Pulmonary artery endothelial cell (primary cell): ENCODE measurements at regions not wholly inside any gene's neighbourhood (a gene's known extent, or its start where the extent isn't known, plus 50 kb on each side); places are given as distances from the start of the nearest gene placed in this dataset.

Experiments used
- DNase-seq: peaks from one replicate; pipeline ENCODE4 v3.0.0-alpha.2; 2011; ENCODE audit warnings: low read depth, low spot score

DNA sequence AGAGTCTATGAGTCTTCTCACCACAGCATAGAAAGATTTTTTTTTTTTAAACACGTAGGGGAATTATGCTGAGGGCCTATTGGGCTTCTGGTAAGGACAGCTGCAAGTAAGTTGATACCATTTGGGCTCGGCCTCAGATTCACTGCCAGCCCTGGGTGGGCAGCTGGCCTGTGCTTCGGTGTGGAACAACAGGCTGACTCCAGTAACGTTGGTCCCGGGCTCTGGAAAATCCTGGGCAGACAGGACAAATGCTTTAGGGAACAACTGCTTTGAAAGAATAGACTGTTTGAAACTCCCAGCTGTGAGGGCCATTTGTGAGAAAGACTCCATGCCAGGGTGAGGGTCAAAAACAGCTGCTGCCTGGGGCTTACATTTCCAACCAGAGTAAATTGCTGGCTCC lies 366.5 kb downstream of the QKI start:
- DNase-seq = no peak

DNA sequence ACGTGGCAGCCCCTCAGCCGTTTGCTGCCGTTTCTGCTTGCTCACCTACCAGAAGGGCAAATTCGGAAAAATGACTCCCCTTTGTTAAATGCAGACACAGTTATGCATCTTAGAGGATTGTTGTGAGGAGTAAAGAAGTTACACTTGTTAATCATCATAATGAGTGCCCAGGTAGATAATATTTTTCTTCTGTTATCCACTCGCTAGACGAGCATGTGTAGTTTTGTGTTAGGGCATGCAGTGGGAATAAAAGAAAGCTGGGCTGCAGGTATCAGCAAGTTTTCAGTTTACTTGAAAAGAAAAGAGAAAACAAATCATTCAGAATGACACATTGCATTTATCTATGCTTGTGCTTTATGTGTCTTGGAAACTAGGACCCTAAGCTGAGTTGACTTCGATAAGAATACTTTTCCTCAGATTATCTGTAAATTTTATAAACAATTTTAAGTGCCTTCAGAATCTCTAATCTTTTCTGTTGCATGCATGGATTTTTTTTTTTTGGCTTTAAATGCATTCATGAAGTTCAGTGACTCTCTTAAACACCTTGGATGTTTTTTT lies 365.3 kb downstream of the QKI start:
- no peak for DNase-seq

GRCh38 chr6:163777716-163778115 lies 363.2 kb downstream of the QKI start:
- DNase-seq = no peak

- DNase-seq = no peak
These were observed 362.6 kb downstream of the QKI start for GRCh38 chr6:163776906-163777686.

DNA sequence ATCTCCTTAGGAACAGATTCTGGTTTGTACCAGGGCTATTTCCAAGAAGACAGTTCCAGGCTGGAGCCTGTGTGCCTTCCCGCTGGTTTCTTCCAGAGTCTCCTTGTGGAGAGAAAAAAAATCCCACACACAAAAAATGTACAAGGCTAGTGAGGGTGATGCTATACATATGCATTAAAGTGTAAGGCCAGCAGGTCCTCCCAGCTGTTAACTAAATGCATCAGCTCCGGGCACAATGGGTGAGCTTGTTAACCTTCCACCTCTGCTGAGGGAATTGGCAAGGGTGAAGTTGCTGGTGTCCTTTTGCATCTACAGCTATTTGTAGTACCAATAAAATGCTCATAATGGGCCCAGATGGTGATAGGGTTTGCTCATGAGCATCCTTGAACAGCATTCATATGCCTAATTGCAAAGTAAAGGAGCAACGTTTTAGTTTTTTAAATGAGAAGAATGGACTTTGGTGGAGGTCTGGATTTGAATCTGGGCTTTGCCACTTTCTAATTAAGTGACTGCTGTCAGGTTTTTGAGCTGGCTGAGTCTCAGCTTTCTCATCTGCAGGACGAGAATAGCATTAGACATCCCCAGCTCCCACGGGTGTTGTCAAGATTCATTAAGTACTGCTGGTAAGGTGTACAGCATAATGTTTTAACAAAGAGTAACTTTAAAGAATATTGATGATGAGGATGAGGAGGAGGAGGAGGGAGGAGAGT lies 361.8 kb downstream of the QKI start:
- DNase-seq = no peak

- no peak for DNase-seq
These were observed 360.8 kb downstream of the QKI start for GRCh38 chr6:163775313-163775712.

DNA sequence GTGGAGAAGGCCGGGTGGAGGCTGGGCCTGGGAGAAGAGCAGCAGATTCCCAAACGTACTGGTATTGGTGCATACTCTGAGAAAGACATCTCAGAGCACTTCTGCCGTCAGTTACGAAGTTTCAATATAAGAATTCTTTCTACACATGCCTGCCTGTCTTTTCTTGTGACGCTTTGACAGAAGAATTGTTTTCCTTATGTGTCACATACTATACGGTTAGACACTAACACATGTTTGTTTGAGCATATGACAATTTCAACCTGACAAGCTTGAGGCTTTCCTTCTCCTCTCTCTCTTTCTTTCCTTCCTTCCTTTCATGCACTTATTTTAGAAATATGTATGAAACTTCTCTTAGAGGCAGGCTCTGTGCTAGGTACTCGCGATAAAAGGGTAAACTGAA lies 360.0 kb downstream of the QKI start:
- no peak for DNase-seq

- DNase-seq = no peak
These were observed 359.1 kb downstream of the QKI start for GRCh38 chr6:163773646-163774045.

GRCh38 chr6:163772701-163773100 lies 358.2 kb downstream of the QKI start:
- DNase-seq = no peak

GRCh38 chr6:163771180-163771579 lies 356.7 kb downstream of the QKI start:
- DNase-seq = no peak

DNA sequence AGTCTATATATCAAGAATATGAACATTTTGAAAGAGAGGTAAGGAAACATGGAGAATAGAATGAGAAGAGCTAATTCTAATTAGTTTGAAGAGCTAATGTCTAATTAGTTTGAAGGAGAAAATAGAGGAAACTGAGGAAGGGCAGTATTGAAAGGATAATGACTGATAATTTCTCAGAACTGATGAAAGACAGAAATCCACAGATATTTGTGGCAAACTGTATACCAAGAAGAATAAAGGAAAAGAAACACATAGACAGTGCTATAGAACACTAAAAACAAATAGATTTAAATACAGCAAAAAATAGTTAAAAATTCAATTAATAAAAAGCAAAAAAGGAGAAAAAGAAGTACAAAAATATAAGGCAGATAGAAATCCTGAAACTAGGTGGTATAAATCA lies 354.4 kb downstream of the QKI start:
- no peak for DNase-seq

GRCh38 chr6:163766936-163767335 lies 352.4 kb downstream of the QKI start:
- DNase-seq = no peak

- no peak for DNase-seq
These were observed 350.8 kb downstream of the QKI start for GRCh38 chr6:163765335-163765734.

- no peak for DNase-seq
These were observed 350.0 kb downstream of the QKI start for GRCh38 chr6:163764565-163764964.

GRCh38 chr6:163761481-163761880 lies 347.0 kb downstream of the QKI start:
- DNase-seq = no peak

- no peak for DNase-seq
These were observed 346.3 kb downstream of the QKI start for GRCh38 chr6:163760860-163761259.

DNA sequence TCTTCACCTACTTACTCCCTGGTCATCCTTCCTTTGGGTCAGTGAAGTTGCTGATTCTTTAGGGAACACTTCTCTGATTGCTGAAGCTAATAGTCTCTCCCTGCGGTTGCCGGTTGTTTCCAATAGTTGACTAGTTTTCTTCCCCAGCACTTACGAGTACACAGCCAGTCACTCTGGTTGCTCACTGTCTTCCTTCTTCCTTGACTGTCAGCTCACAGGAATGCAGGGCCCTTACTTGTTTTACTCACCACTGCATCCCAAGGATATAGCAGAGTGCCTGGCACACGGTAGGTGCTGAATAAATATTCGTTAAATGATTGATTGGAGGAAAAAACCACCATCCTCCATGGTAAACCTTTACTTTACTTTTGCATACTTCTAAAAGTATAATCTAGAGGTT lies 345.0 kb downstream of the QKI start:
- DNase-seq = no peak

- DNase-seq = no peak
These were observed 343.0 kb downstream of the QKI start for GRCh38 chr6:163757520-163757919.

DNA sequence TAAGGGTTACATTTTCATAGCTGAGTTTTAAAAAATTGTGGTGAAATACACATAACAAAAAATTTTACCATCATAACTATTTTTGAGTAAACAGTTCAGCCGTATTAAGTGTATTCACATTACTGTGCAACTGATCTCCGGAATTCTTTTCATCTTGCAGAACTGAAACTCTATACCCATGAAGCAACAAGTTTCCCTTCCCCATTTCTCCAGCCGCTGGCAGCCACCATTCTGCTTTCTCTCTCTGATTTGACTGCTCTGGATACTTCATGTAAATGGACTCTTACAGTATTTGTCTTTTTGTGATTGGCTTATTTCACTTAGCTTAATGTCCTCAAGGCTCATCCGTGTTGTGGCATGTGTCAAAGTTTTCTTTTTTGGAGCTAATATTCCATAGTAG lies 341.6 kb downstream of the QKI start:
- no peak for DNase-seq

GRCh38 chr6:163754866-163755265 lies 340.3 kb downstream of the QKI start:
- no peak for DNase-seq

DNA sequence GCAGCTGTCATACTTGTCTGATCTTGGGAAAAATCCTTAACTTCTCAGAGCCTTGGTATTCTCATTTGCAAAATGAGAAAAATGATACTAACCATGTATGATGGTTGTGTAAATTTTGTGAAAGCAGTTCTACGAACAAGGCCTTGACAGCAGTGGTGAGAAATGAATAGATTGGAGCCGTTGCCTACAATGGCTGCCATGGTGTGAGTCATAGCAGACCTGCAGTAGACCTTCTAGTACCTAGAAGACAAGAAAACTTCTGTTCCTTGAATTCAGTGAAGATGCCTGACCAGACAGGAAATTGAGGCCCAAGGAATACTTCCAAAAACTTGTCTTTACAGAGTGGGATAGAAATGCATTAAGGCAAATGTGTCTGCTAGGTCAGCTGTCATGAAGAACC lies 338.9 kb downstream of the QKI start:
- DNase-seq = no peak

DNA sequence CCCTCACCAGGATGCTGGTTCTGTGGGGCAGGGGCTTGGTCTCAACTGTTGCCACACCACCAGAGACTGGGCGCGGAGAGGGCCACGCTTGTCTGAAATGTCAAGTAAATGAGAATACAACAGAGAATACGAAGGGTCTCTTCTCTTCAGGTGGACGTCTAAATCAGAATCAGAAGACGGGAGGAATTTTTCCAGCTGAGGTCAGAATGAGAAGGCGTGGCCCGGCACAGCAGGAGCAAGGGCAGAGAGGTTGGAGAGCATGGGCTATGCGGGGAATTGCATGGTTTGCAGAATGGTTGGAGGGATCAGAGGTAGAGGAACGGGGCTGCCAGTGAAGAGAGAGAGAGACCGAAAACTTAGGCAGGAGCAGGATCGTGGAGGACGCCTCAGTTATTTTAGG lies 337.9 kb downstream of the QKI start:
- no peak for DNase-seq

DNA sequence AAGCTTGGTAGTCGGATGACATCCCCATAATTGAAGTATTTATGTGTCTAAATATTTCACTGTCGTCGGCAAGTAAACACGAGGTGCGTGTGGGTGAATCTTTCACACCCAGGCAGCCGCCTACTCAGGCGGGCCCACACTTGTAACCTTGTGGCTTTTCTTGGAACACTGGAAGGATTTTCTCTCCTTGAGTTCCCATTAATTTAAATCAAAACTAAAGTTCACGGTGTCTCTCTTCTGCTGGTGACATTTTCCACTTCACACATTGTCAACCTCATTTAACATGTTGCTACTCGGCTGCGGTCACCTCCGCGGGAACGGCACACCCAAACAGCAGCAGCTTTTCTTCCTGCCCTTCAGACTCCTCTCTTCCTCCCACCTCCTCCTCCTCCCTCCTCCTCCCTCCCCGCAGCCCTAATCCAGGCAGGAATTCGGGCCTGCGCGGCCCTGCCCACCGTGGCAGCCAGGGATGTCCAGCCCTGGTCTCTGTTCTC lies 336.6 kb downstream of the QKI start:
- no peak for DNase-seq
